B cell (primary cell): ENCODE measurements at regions not wholly inside any gene's neighbourhood (a gene's known extent, or its start where the extent isn't known, plus 50 kb on each side); places are given as distances from the start of the nearest gene placed in this dataset.

Experiments
- ATAC-seq: fragments of 200-7000 bp; cut with Tn5 transposase; one replicate; pipeline ENCODE4 v1.10.0; 2021; ENCODE audit warnings: low read depth, mild to moderate bottlenecking, moderate number of reproducible peaks, moderate library complexity
- CTCF ChIA-PET: fragments of 350-600 bp; sonication (Branson Sonifier 250); formaldehyde crosslinking; loops from one replicate; lab custom pipeline; 2021; ENCODE audit warnings: antibody characterized with exemption, inconsistent platforms; lab: Charles Lee
- POLR2A ChIA-PET: fragments of 350-600 bp; sonication (Branson Sonifier 250); formaldehyde crosslinking; loops from one replicate; lab custom pipeline; 2021; ENCODE audit warnings: antibody characterized with exemption; lab: Charles Lee
- DNase-seq: peaks from one replicate; pipeline ENCODE4 v3.0.0; 2013
- H2AFZ ChIP-seq: 2 replicates; pipeline ENCODE4 v1.6.1; 2012; ENCODE audit warnings: mild to moderate bottlenecking, low read depth, low read length; ENCODE audit not compliant: insufficient read depth, poor library complexity, severe bottlenecking
- H3K27ac ChIP-seq, 2 donors: 1 replicate in 1 of 2; 2 replicates in 1 of 2; pipeline ENCODE4 v1.5.1; 2012 to 2013; ENCODE audit warnings: low read length in 2 of 2, mild to moderate bottlenecking in 2 of 2, moderate library complexity in 1 of 2
- H3K27me3 ChIP-seq, 4 experiments: fragments of 200-600 bp in 1 of 4; sonication (generic) in 1 of 4; replicated peaks in 1 of 4; 1 replicate in 2 of 4; 2 replicates in 2 of 4; pipeline versions ENCODE4 v1.6.1 to v1.7.0; 2013 to 2016; ENCODE audit warnings: low read length in 3 of 4, mild to moderate bottlenecking in 2 of 4, mixed read lengths in 1 of 4, moderate library complexity in 1 of 4; ENCODE audit not compliant: insufficient read depth in 4 of 4, control insufficient read depth in 3 of 4; ENCODE audit errors: control extremely low read depth in 1 of 4
- H3K36me3 ChIP-seq, 2 experiments: replicated peaks in 1 of 2; 1 replicate in 1 of 2; 2 replicates in 1 of 2; pipeline versions ENCODE4 v1.6.1 to v1.7.1; 2013; ENCODE audit warnings: low read length in 1 of 2; ENCODE audit not compliant: insufficient read depth in 2 of 2, control insufficient read depth in 1 of 2; ENCODE audit errors: control extremely low read depth in 1 of 2, extremely low read depth in 1 of 2
- H3K4me1 ChIP-seq, 2 donors: fragments of 200-600 bp in 1 of 2; sonication (generic) in 1 of 2; 1 replicate in 1 of 2; 2 replicates in 1 of 2; pipeline versions ENCODE4 v1.5.1 to v1.6.1; 2013 to 2017; ENCODE audit warnings: low read length in 2 of 2; ENCODE audit not compliant: control insufficient read depth in 2 of 2, insufficient read depth in 2 of 2
- H3K4me2 ChIP-seq: replicated peaks from 2 replicates; pipeline ENCODE3; 2012; ENCODE audit warnings: mild to moderate bottlenecking, low read depth, low read length; ENCODE audit not compliant: poor library complexity, severe bottlenecking
- H3K4me3 ChIP-seq, 5 experiments: fragments of 200-600 bp in 1 of 5; sonication (generic) in 1 of 5; 1 replicate in 3 of 5; 2 replicates in 2 of 5; pipeline versions ENCODE4 v1.5.1 to v1.7.0; 2011 to 2016; ENCODE audit warnings: low read length in 4 of 5, mild to moderate bottlenecking in 4 of 5, low read depth in 2 of 5, control low read depth in 1 of 5, moderate library complexity in 1 of 5; ENCODE audit not compliant: insufficient read depth in 1 of 5; ENCODE audit errors: control extremely low read depth in 1 of 5, extremely low read depth in 1 of 5
- H3K79me2 ChIP-seq: fragments of 200-600 bp; sonication (generic); one replicate; pipeline ENCODE4 v1.6.0; 2016; ENCODE audit warnings: low read length; ENCODE audit not compliant: control insufficient read depth, insufficient read depth
- H3K9ac ChIP-seq: fragments of 200-600 bp; sonication (generic); 2 replicates; pipeline ENCODE4 v1.6.1; 2017; ENCODE audit warnings: mild to moderate bottlenecking, low read length, moderate library complexity
- H3K9me3 ChIP-seq, 3 donors: one replicate each; pipeline versions ENCODE4 v1.6.1 to v1.7.1; 2013; ENCODE audit warnings: low read length in 2 of 3; ENCODE audit not compliant: control insufficient read depth in 2 of 3, insufficient read depth in 1 of 3; ENCODE audit errors: control extremely low read depth in 1 of 3
- H4K20me1 ChIP-seq: 2 replicates; pipeline ENCODE4 v1.6.0; 2012; ENCODE audit warnings: mild to moderate bottlenecking, low read length; ENCODE audit not compliant: insufficient read depth, control insufficient read depth, poor library complexity, severe bottlenecking
- H3K27ac Mint-ChIP-seq: one replicate; pipeline ENCODE4 v1.8.0; 2021; ENCODE audit warnings: mixed read lengths
- H3K27me3 Mint-ChIP-seq: one replicate; pipeline ENCODE4 v1.8.0; 2021; ENCODE audit warnings: mixed read lengths
- H3K4me1 Mint-ChIP-seq: one replicate; pipeline ENCODE4 v1.8.0; 2021; ENCODE audit warnings: mixed read lengths
- H3K4me3 Mint-ChIP-seq: one replicate; pipeline ENCODE4 v1.8.0; 2021; ENCODE audit warnings: mixed read lengths
- H3K9me3 Mint-ChIP-seq: one replicate; pipeline ENCODE4 v1.8.0; 2022; ENCODE audit warnings: mixed read lengths; ENCODE audit not compliant: insufficient read depth
- CTCF ChIP-seq: fragments of 200-600 bp; IDR thresholded peaks from one replicate; pipeline ENCODE4 v1.8.0; 2022; ENCODE audit warnings: antibody characterized with exemption, mild to moderate bottlenecking
- EZH2 ChIP-seq: IDR thresholded peaks from 2 replicates; pipeline ENCODE4 v1.6.1; 2012; ENCODE audit warnings: borderline replicate concordance, low read depth, mild to moderate bottlenecking, moderate library complexity, low read length; ENCODE audit not compliant: insufficient read depth, poor library complexity, severe bottlenecking
- WGBS: methylation state at CpG from one replicate; pipeline ENCODE4 v1.1.5; 2013; ENCODE audit warnings: missing lambda C conversion rate; ENCODE audit not compliant: insufficient coverage; 5-methylcytosine and 5-hydroxymethylcytosine counted together
- intact Hi-C: fragments of 100-400 bp; cut with micrococcal nuclease; formaldehyde crosslinking; loops from one replicate; pipeline ENCODE4 v1.10.0; 2022

- POLR2A ChIA-PET: no interaction called here
- ATAC-seq (no peak), DNase-seq (no peak)
- Mint-ChIP-seq H3K4me3 (no peak overlapping the region), H3K27ac (no peak overlapping the region), H3K9me3 (peaks cover 5% of the 10 kb centered on the region), H3K4me1 (no peaks in the 10 kb centered on the region), H3K27me3 (no peaks in the 10 kb centered on the region)
- WGBS: 100% methylated on average over 1 of the region's 4 CpGs
- H3K36me3 ChIP-seq: no peaks in the 10 kb centered on the region
- no peaks in the 10 kb centered on the region for H3K27me3 ChIP-seq
- CTCF ChIA-PET: no interaction called here
- no peak overlapping the region for H3K9ac ChIP-seq
- no peaks in the 10 kb centered on the region for H4K20me1 ChIP-seq
- H3K4me2 ChIP-seq: no peak overlapping the region
- TF ChIP-seq CTCF: no peak
- no peak for TF ChIP-seq EZH2
- no peak overlapping the region for H2AFZ ChIP-seq
- no peak overlapping the region for H3K4me3 ChIP-seq
- no peaks in the 10 kb centered on the region for H3K4me1 ChIP-seq
- no peak overlapping the region for H3K27ac ChIP-seq
- H3K9me3 ChIP-seq: no peaks in the 10 kb centered on the region
- intact Hi-C loops: no loop called here
- H3K79me2 ChIP-seq: no peaks in the 10 kb centered on the region
Measured at GRCh38 chr13:60755380-60756163, 358.6 kb downstream of the TDRD3 start.

GRCh38 chr13:60754211-60755090, 357.4 kb downstream of the TDRD3 start:
- DNase-seq (no peak), ATAC-seq (no peak)
- Histone ChIP-seq H3K27me3 (no peaks in the 10 kb centered on the region), H2AFZ (no peak overlapping the region), H3K4me2 (no peak overlapping the region), H4K20me1 (no peaks in the 10 kb centered on the region), H3K9ac (no peak overlapping the region), H3K27ac (no peak overlapping the region), H3K9me3 (no peaks in the 10 kb centered on the region), H3K79me2 (no peaks in the 10 kb centered on the region), H3K4me1 (no peaks in the 10 kb centered on the region), H3K36me3 (no peaks in the 10 kb centered on the region), H3K4me3 (no peak overlapping the region)
- Mint-ChIP-seq H3K4me3 (no peak overlapping the region), H3K27ac (no peak overlapping the region), H3K4me1 (no peaks in the 10 kb centered on the region), H3K27me3 (no peaks in the 10 kb centered on the region), H3K9me3 (peaks cover 5% of the 10 kb centered on the region)
- POLR2A ChIA-PET: no interaction called here
- CTCF ChIA-PET: no interaction called here
- intact Hi-C loops: no loop called here
- 80% methylated on average over 7 of the region's 10 CpGs for WGBS
- no peak for TF ChIP-seq CTCF
- no peak for TF ChIP-seq EZH2
